Endothelial cell of umbilical vein (primary cell): ENCODE measurements at regions not wholly inside any gene's neighbourhood (a gene's known extent, or its start where the extent isn't known, plus 50 kb on each side); places are given as distances from the start of the nearest gene placed in this dataset.

Source experiments
- EZH2 ChIP-seq: IDR thresholded peaks from 2 replicates; pipeline ENCODE4 v1.6.1; 2012; ENCODE audit warnings: borderline replicate concordance, low read depth, mild to moderate bottlenecking, moderate library complexity, low read length, inconsistent platforms; ENCODE audit not compliant: severe bottlenecking
- POLR2A ChIP-seq: IDR thresholded peaks from 2 replicates; pipeline ENCODE4 v1.6.1; 2012; ENCODE audit warnings: low read depth, mild to moderate bottlenecking, control low read depth, low read length
- POLR2AphosphoS5 ChIP-seq: IDR thresholded peaks from 2 replicates; pipeline ENCODE4 v1.6.1; 2012; ENCODE audit warnings: low read depth, mild to moderate bottlenecking, control low read depth, low read length, moderate library complexity; ENCODE audit not compliant: insufficient read depth
- TF ChIP-seq, protein P1 (sequence below), 2 donors: IDR thresholded peaks; 1 replicate in 1 of 2; 2 replicates in 1 of 2; pipeline ENCODE4 v1.5.1; 2011; ENCODE audit warnings: low read length in 2 of 2, mild to moderate bottlenecking in 2 of 2, moderate library complexity in 2 of 2, control low read depth in 1 of 2, inconsistent platforms in 1 of 2, low read depth in 1 of 2; ENCODE audit not compliant: insufficient read depth in 1 of 2; ENCODE audit errors: extremely low read depth in 1 of 2
- TF ChIP-seq, protein P2 (sequence below): IDR thresholded peaks from 2 replicates; pipeline ENCODE4 v1.6.1; 2011; ENCODE audit not compliant: insufficient read depth, insufficient read length

GRCh38 chr1:209100460-209100859 is 483.1 kb upstream of the CAMK1G start:
- TF ChIP-seq POLR2A, result no peak
- no peak for TF ChIP-seq EZH2
- TF ChIP-seq, protein P1, sequence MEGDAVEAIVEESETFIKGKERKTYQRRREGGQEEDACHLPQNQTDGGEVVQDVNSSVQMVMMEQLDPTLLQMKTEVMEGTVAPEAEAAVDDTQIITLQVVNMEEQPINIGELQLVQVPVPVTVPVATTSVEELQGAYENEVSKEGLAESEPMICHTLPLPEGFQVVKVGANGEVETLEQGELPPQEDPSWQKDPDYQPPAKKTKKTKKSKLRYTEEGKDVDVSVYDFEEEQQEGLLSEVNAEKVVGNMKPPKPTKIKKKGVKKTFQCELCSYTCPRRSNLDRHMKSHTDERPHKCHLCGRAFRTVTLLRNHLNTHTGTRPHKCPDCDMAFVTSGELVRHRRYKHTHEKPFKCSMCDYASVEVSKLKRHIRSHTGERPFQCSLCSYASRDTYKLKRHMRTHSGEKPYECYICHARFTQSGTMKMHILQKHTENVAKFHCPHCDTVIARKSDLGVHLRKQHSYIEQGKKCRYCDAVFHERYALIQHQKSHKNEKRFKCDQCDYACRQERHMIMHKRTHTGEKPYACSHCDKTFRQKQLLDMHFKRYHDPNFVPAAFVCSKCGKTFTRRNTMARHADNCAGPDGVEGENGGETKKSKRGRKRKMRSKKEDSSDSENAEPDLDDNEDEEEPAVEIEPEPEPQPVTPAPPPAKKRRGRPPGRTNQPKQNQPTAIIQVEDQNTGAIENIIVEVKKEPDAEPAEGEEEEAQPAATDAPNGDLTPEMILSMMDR (IDR thresholded peaks at IDR 0.05; ENCODE audit: extremely low read depth in 1 of 2, insufficient read depth in 1 of 2, low read depth in 1 of 2, low read length in 2 of 2), result no peak
- TF ChIP-seq POLR2AphosphoS5, result no peak
- TF ChIP-seq, protein P2, sequence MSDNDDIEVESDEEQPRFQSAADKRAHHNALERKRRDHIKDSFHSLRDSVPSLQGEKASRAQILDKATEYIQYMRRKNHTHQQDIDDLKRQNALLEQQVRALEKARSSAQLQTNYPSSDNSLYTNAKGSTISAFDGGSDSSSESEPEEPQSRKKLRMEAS, result no peak
